Endodermal cell (in vitro differentiated cells): ENCODE measurements at regions not wholly inside any gene's neighbourhood (a gene's known extent, or its start where the extent isn't known, plus 50 kb on each side); places are given as distances from the start of the nearest gene placed in this dataset.

Experiments
- DNase-seq: peaks from one replicate; pipeline ENCODE4 v3.0.0-alpha.2; 2017
- H3K27ac ChIP-seq: 2 replicates; pipeline ENCODE4 v1.5.1; 2013; ENCODE audit warnings: mild to moderate bottlenecking, low read depth, low read length, moderate library complexity
- H3K27me3 ChIP-seq: 2 replicates; pipeline ENCODE4 v1.6.1; 2013; ENCODE audit warnings: mild to moderate bottlenecking, low read length, moderate library complexity; ENCODE audit not compliant: insufficient read depth, control insufficient read depth, poor library complexity, severe bottlenecking
- H3K36me3 ChIP-seq: 2 replicates; pipeline ENCODE4 v1.7.0; 2013; ENCODE audit warnings: mild to moderate bottlenecking, low read length, moderate library complexity; ENCODE audit not compliant: control insufficient read depth, insufficient read depth
- H3K4me1 ChIP-seq: one replicate; pipeline ENCODE4 v1.7.0; 2013; ENCODE audit warnings: low read length; ENCODE audit not compliant: control insufficient read depth, insufficient read depth
- H3K4me3 ChIP-seq: 2 replicates; pipeline ENCODE4 v1.5.1; 2013; ENCODE audit warnings: mild to moderate bottlenecking, low read length, moderate library complexity
- H3K9ac ChIP-seq: 2 replicates; pipeline ENCODE4 v1.6.1; 2013; ENCODE audit warnings: mild to moderate bottlenecking, low read length, moderate library complexity; ENCODE audit not compliant: poor library complexity, severe bottlenecking; ENCODE audit errors: extremely low read depth
- H3K9me3 ChIP-seq: 2 replicates; pipeline ENCODE4 v1.6.1; 2013; ENCODE audit warnings: mild to moderate bottlenecking, low read length, moderate library complexity; ENCODE audit not compliant: control insufficient read depth
- H3K27ac Mint-ChIP-seq: 2 replicates; pipeline ENCODE4 v1.8.0; 2020; ENCODE audit warnings: mixed read lengths
- H3K27me3 Mint-ChIP-seq: 2 replicates; pipeline ENCODE4 v1.8.0; 2021; ENCODE audit warnings: mild to moderate bottlenecking, mixed read lengths; ENCODE audit not compliant: insufficient read depth
- H3K36me3 Mint-ChIP-seq: 2 replicates; pipeline ENCODE4 v1.8.0; 2020; ENCODE audit warnings: low read depth, mixed read lengths
- H3K4me1 Mint-ChIP-seq: 2 replicates; pipeline ENCODE4 v1.8.0; 2020; ENCODE audit warnings: mixed read lengths
- H3K4me3 Mint-ChIP-seq: 2 replicates; pipeline ENCODE4 v1.8.0; 2020; ENCODE audit warnings: mild to moderate bottlenecking, moderate library complexity, mixed read lengths
- H3K9me3 Mint-ChIP-seq: 2 replicates; pipeline ENCODE4 v1.8.0; 2020; ENCODE audit warnings: mild to moderate bottlenecking, mixed read lengths
- CTCF ChIP-seq: fragments of 200-600 bp; sonication (generic); conservative IDR thresholded peaks from 2 replicates; pipeline ENCODE4 v1.5.0; 2021; ENCODE audit warnings: antibody characterized with exemption, mild to moderate bottlenecking
- WGBS, 2 experiments: methylation state at CpG; one replicate each; pipeline versions ENCODE4 v1.1.5 to v1.1.7; 2013; ENCODE audit warnings: missing lambda C conversion rate in 2 of 2, mixed read lengths in 1 of 2; ENCODE audit not compliant: insufficient coverage in 1 of 2, insufficient read length in 1 of 2; 5-methylcytosine and 5-hydroxymethylcytosine counted together

GRCh38 chr3:132218817-132219755 is 98.1 kb upstream of the ACP3 start:
- 62 to 90% methylated on average over 2 to 3 of the region's 3 CpGs for WGBS, 2 experiments
- H3K4me1 Mint-ChIP-seq, result peaks cover 13% of the 10 kb centered on the region

GRCh38 chr3:132220986-132221385 is 96.2 kb upstream of the ACP3 start:
- Mint-ChIP-seq H3K27me3 (peaks cover 12% of the 10 kb centered on the region), H3K9me3 (no peaks in the 10 kb centered on the region), H3K4me3 (no peak overlapping the region), H3K36me3 (no peaks in the 10 kb centered on the region), H3K4me1 (peaks cover 13% of the 10 kb centered on the region), H3K27ac (no peak overlapping the region)
- 90 to 95% methylated on average over 4 of the region's 4 CpGs for WGBS, 2 experiments
- Histone ChIP-seq H3K27ac (no peak overlapping the region), H3K9ac (no peak overlapping the region), H3K4me3 (no peak overlapping the region), H3K27me3 (no peaks in the 10 kb centered on the region), H3K4me1 (peaks cover 3% of the 10 kb centered on the region), H3K9me3 (no peaks in the 10 kb centered on the region), H3K36me3 (no peaks in the 10 kb centered on the region)
- TF ChIP-seq CTCF, result no peak
- DNase-seq, result no peak

More at GRCh38 chr3:132218817-132219755, 98.1 kb upstream of the ACP3 start:
- no peaks in the 10 kb centered on the region for H3K36me3 ChIP-seq
- H3K27me3 Mint-ChIP-seq, result peaks cover 19% of the 10 kb centered on the region
- no peak overlapping the region for H3K27ac Mint-ChIP-seq
- no peak overlapping the region for H3K4me3 Mint-ChIP-seq
- H3K9ac ChIP-seq, result no peak overlapping the region
- no peaks in the 10 kb centered on the region for H3K36me3 Mint-ChIP-seq
- H3K27me3 ChIP-seq, result no peaks in the 10 kb centered on the region
- H3K9me3 ChIP-seq, result no peaks in the 10 kb centered on the region
- no peak overlapping the region for H3K4me3 ChIP-seq
- no peaks in the 10 kb centered on the region for H3K9me3 Mint-ChIP-seq
- H3K27ac ChIP-seq, result no peak overlapping the region
- TF ChIP-seq CTCF, result no peak
- peaks cover 3% of the 10 kb centered on the region for H3K4me1 ChIP-seq
- no peak for DNase-seq

- peaks cover 12% of the 10 kb centered on the region for H3K27me3 Mint-ChIP-seq
Observed at GRCh38 chr3:132222868-132223538, 94.2 kb upstream of the ACP3 start.

More at GRCh38 chr3:132222868-132223538, 94.2 kb upstream of the ACP3 start:
- Histone ChIP-seq H3K9me3 (no peaks in the 10 kb centered on the region), H3K27me3 (no peaks in the 10 kb centered on the region), H3K9ac (no peak overlapping the region), H3K36me3 (no peaks in the 10 kb centered on the region), H3K27ac (no peak overlapping the region), H3K4me3 (no peak overlapping the region), H3K4me1 (peaks cover 3% of the 10 kb centered on the region)
- H3K9me3 Mint-ChIP-seq, result no peaks in the 10 kb centered on the region
- no peak for TF ChIP-seq CTCF
- DNase-seq, result no peak
- peaks cover 9% of the 10 kb centered on the region for H3K4me1 Mint-ChIP-seq
- H3K4me3 Mint-ChIP-seq, result no peak overlapping the region
- H3K36me3 Mint-ChIP-seq, result no peaks in the 10 kb centered on the region
- H3K27ac Mint-ChIP-seq, result no peak overlapping the region
- WGBS, 2 experiments, result 79 to 84% methylated on average over 5 to 6 of the region's 6 CpGs
